HL-60 (cell line): ENCODE measurements at regions not wholly inside any gene's neighbourhood (a gene's known extent, or its start where the extent isn't known, plus 50 kb on each side); places are given as distances from the start of the nearest gene placed in this dataset.

Experiments used
- SPI1 ChIP-seq: IDR thresholded peaks from 2 replicates; pipeline ENCODE4 v1.6.1; 2012; ENCODE audit warnings: low read depth, mild to moderate bottlenecking, borderline replicate concordance
- TF ChIP-seq, protein P1 (sequence below): IDR thresholded peaks from one replicate; pipeline ENCODE4 v1.5.1; 2011; ENCODE audit warnings: low read length, control low read depth, inconsistent platforms; ENCODE audit not compliant: insufficient read depth

DNA sequence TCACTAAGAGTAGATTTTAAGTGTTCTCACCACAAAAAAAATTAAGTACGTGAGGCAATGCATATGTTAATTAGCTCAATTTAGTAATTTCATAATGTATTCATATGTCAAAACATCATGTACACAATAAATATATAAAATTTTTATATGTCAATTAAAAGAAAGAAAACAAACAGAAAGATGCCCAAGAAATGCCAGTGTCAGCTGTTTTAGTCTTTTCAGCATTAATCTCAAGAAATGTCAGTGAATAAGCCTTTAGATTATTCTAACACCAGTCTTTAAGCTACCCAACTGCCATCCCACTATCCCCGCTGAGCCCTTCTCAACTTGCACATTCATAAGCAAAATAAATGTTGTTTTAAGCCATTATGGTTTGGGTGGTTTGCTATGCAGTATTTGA is 76.5 kb downstream of the C1D start:
- TF ChIP-seq SPI1: no peak
- TF ChIP-seq, protein P1, sequence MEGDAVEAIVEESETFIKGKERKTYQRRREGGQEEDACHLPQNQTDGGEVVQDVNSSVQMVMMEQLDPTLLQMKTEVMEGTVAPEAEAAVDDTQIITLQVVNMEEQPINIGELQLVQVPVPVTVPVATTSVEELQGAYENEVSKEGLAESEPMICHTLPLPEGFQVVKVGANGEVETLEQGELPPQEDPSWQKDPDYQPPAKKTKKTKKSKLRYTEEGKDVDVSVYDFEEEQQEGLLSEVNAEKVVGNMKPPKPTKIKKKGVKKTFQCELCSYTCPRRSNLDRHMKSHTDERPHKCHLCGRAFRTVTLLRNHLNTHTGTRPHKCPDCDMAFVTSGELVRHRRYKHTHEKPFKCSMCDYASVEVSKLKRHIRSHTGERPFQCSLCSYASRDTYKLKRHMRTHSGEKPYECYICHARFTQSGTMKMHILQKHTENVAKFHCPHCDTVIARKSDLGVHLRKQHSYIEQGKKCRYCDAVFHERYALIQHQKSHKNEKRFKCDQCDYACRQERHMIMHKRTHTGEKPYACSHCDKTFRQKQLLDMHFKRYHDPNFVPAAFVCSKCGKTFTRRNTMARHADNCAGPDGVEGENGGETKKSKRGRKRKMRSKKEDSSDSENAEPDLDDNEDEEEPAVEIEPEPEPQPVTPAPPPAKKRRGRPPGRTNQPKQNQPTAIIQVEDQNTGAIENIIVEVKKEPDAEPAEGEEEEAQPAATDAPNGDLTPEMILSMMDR: no peak
